Karpas-422 (cell line): ENCODE measurements at regions not wholly inside any gene's neighbourhood (a gene's known extent, or its start where the extent isn't known, plus 50 kb on each side); places are given as distances from the start of the nearest gene placed in this dataset.
"Not testable (repeated sequence)": the region's sequence is repeated elsewhere in the genome, so short reads cannot be mapped to it uniquely, and the experiment has no call there.

ENCODE experiments used
- DNase-seq: peaks from one replicate; pipeline ENCODE4 v3.0.0-alpha.2; 2015
- H2AFZ ChIP-seq: fragments of 200-600 bp; sonication (generic); 2 replicates; pipeline ENCODE4 v1.6.1; 2014; ENCODE audit warnings: antibody characterized with exemption, low read length, mixed read lengths
- H3K27ac ChIP-seq: fragments of 200-600 bp; sonication (generic); 2 replicates; pipeline ENCODE4 v1.5.1; 2014; ENCODE audit warnings: mild to moderate bottlenecking, low read length, moderate library complexity
- H3K27me3 ChIP-seq: fragments of 200-600 bp; sonication (generic); 2 replicates; pipeline ENCODE4 v1.6.1; 2014; ENCODE audit warnings: low read length, mixed read lengths
- H3K36me3 ChIP-seq: fragments of 200-600 bp; sonication (generic); 2 replicates; pipeline ENCODE4 v1.6.1; 2014; ENCODE audit warnings: low read length, mixed read lengths; ENCODE audit not compliant: insufficient read depth
- H3K4me1 ChIP-seq: fragments of 200-600 bp; sonication (generic); 2 replicates; pipeline ENCODE4 v1.6.1; 2014; ENCODE audit warnings: mild to moderate bottlenecking, low read length, mixed read lengths
- H3K4me2 ChIP-seq: fragments of 200-600 bp; sonication (generic); 2 replicates; pipeline ENCODE4 v1.6.1; 2014; ENCODE audit warnings: low read length, low read depth, mild to moderate bottlenecking; ENCODE audit not compliant: poor library complexity, severe bottlenecking
- H3K4me3 ChIP-seq: fragments of 200-600 bp; sonication (generic); 2 replicates; pipeline ENCODE4 v1.5.1; 2014; ENCODE audit warnings: mild to moderate bottlenecking, antibody characterized with exemption, low read length, mixed read lengths
- H3K79me2 ChIP-seq: fragments of 200-600 bp; sonication (generic); 2 replicates; pipeline ENCODE4 v1.6.1; 2014; ENCODE audit warnings: mild to moderate bottlenecking, low read length, mixed read lengths
- H3K9ac ChIP-seq: fragments of 200-600 bp; sonication (generic); 2 replicates; pipeline ENCODE4 v1.6.0; 2014; ENCODE audit warnings: low read length
- H3K9me2 ChIP-seq: fragments of 200-600 bp; sonication (generic), shearing (Covaris generic); replicated peaks from 2 replicates; pipeline ENCODE4 v1.6.0; 2014; ENCODE audit warnings: mild to moderate bottlenecking, low read length, moderate library complexity; ENCODE audit not compliant: insufficient read depth
- H3K9me3 ChIP-seq: fragments of 300-700, 200-600 bp; sonication (generic); 2 replicates; pipeline ENCODE4 v1.6.1; 2014; ENCODE audit warnings: low read length, mixed read lengths
- H4K20me1 ChIP-seq: fragments of 200-600 bp; sonication (generic); 2 replicates; pipeline ENCODE4 v1.6.1; 2014; ENCODE audit warnings: mild to moderate bottlenecking, antibody characterized with exemption, low read length, low read depth; ENCODE audit not compliant: insufficient read depth

DNA sequence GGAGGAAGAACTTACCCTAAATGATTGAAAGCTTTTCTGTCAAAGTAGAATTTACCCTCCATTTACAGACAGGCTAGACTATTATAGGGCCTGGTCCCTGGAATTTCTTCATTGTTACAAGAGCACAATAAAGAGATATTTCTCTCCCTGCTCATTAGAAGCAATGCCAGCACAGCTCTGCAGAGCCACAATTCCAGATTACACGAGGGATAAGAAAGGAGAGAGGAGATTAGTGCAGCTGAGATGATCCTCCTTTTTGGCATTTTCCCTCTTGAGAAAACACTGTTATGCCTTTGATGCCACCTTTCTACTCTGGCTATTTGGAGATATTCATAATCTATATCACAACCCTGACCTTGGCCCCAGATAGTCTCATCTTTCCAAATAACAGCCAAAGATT is 1119.5 kb upstream of the TMPRSS15 start:
- DNase-seq, result no peak

DNA sequence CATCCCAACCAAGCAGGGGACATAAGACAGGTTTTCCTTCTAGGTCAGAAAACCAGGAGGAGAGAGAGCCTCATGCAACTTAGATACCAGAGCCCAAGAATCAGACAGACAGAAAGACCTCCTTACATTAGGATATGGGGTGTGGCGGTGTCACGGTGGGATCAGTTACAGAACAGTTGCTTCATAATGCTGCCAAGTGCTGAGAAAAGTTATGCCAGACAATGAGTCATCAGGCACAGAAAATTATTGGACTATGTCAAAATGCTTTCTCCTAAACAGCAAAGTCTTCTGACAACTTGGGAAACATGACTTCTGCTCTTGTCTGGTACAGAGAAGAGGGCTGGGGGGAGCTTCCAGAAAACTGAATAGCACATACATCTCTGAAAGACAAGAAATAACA is 1120.2 kb upstream of the TMPRSS15 start:
- H3K9ac ChIP-seq, result no peak overlapping the region
- H2AFZ ChIP-seq, result no peak overlapping the region
- no peaks in the 10 kb centered on the region for H3K9me2 ChIP-seq
- no peak for DNase-seq
- no peak overlapping the region for H3K27ac ChIP-seq
- H3K4me2 ChIP-seq, result no peak overlapping the region
- H3K4me1 ChIP-seq, result no peaks in the 10 kb centered on the region
- no peaks in the 10 kb centered on the region for H3K27me3 ChIP-seq
- peaks cover 38% of the 10 kb centered on the region for H3K9me3 ChIP-seq
- no peaks in the 10 kb centered on the region for H3K36me3 ChIP-seq
- no peaks in the 10 kb centered on the region for H3K79me2 ChIP-seq
- no peaks in the 10 kb centered on the region for H4K20me1 ChIP-seq
- no peak overlapping the region for H3K4me3 ChIP-seq

More for the DNA sequence above, 1119.5 kb upstream of the TMPRSS15 start:
- Histone ChIP-seq H3K27me3 (no peaks in the 10 kb centered on the region), H2AFZ (no peak overlapping the region), H4K20me1 (no peaks in the 10 kb centered on the region), H3K9me2 (no peaks in the 10 kb centered on the region), H3K9me3 (peaks cover 38% of the 10 kb centered on the region), H3K4me2 (no peak overlapping the region), H3K4me3 (no peak overlapping the region), H3K4me1 (no peaks in the 10 kb centered on the region), H3K27ac (no peak overlapping the region), H3K36me3 (no peaks in the 10 kb centered on the region), H3K79me2 (no peaks in the 10 kb centered on the region), H3K9ac (no peak overlapping the region)

DNA sequence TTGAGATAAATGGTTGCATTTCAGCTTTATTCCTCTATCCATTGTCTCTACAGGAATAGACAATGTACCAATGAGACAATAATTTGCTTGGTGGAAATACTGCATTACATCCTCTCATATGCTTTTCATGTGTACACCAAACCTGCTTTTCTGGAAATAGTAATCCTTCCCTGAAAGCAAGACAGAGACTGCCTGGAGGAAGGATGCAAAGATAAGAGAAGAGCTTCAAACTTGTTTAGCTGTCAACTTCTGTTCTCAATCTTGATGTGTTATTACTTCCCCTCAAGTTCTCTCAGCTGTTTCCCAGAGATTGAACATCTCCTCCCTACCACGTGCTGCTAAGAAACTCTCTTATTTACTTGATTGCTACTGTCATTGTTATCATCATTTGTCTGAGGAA is 1125.4 kb upstream of the TMPRSS15 start:
- H3K4me3 ChIP-seq, result no peak overlapping the region
- no peaks in the 10 kb centered on the region for H3K79me2 ChIP-seq
- H3K9me3 ChIP-seq, result peaks cover 32% of the 10 kb centered on the region
- H3K4me2 ChIP-seq, result no peak overlapping the region
- H4K20me1 ChIP-seq, result no peaks in the 10 kb centered on the region
- no peaks in the 10 kb centered on the region for H3K27me3 ChIP-seq
- H2AFZ ChIP-seq, result no peak overlapping the region
- no peaks in the 10 kb centered on the region for H3K4me1 ChIP-seq
- no peak overlapping the region for H3K27ac ChIP-seq
- no peaks in the 10 kb centered on the region for H3K36me3 ChIP-seq
- no peak overlapping the region for H3K9ac ChIP-seq
- no peaks in the 10 kb centered on the region for H3K9me2 ChIP-seq
- DNase-seq, result no peak

DNA sequence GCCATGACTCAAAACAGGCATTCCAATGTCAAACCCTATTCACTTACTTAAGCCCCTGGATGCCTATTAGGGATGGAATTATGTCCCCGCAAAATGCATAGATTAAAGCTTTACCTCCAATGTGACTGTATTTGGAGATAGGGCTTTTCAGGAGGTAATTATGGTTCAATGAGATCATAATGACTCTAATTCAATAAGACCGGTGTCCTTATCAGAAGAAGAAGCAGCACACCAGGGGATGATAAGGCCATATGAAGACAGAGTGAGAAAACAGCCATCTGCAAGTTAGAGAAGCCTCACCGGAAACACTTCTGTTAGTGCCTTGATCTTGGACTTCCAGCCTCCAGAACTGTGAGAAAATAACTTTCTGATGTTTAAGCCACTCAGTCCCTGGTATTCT is 1131.8 kb upstream of the TMPRSS15 start:
- Histone ChIP-seq H3K79me2 (no peaks in the 10 kb centered on the region), H3K27ac (no peak overlapping the region)

DNA sequence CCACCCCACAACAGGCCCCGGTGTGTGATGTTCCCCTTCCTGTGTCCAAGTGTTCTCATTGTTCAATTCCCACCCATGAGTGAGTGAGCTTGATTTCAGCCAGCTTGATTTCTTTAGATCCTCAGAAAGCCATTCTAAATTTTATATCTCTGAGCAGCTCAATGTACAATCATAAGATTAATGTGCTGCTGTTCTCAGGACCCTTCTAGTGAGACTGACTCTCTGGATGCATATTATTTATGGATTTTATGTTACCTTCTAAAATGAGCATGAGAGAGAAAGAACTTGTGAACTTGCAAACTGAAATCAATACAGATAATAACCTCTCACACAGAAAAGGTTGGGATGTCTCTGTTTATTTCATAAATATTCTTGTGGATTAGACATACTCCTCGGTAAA is 1133.5 kb upstream of the TMPRSS15 start:
- H3K9me2 ChIP-seq, result no peaks in the 10 kb centered on the region
- H3K4me1 ChIP-seq, result no peaks in the 10 kb centered on the region
- H3K27ac ChIP-seq, result no peak overlapping the region
- no peak for DNase-seq
- H3K27me3 ChIP-seq, result no peaks in the 10 kb centered on the region
- no peak overlapping the region for H2AFZ ChIP-seq
- H4K20me1 ChIP-seq, result no peaks in the 10 kb centered on the region
- peaks cover 21% of the 10 kb centered on the region for H3K9me3 ChIP-seq
- H3K4me2 ChIP-seq, result no peak overlapping the region
- no peaks in the 10 kb centered on the region for H3K79me2 ChIP-seq
- no peaks in the 10 kb centered on the region for H3K36me3 ChIP-seq
- H3K4me3 ChIP-seq, result no peak overlapping the region
- no peak overlapping the region for H3K9ac ChIP-seq

More for the DNA sequence above, 1131.8 kb upstream of the TMPRSS15 start:
- Histone ChIP-seq H3K27me3 (no peaks in the 10 kb centered on the region), H3K4me2 (no peak overlapping the region), H3K9me2 (no peaks in the 10 kb centered on the region), H3K4me3 (no peak overlapping the region), H3K36me3 (no peaks in the 10 kb centered on the region), H3K9me3 (peaks cover 16% of the 10 kb centered on the region), H4K20me1 (no peaks in the 10 kb centered on the region), H3K9ac (no peak overlapping the region), H2AFZ (no peak overlapping the region), H3K4me1 (no peaks in the 10 kb centered on the region)
- DNase-seq, result no peak

DNA sequence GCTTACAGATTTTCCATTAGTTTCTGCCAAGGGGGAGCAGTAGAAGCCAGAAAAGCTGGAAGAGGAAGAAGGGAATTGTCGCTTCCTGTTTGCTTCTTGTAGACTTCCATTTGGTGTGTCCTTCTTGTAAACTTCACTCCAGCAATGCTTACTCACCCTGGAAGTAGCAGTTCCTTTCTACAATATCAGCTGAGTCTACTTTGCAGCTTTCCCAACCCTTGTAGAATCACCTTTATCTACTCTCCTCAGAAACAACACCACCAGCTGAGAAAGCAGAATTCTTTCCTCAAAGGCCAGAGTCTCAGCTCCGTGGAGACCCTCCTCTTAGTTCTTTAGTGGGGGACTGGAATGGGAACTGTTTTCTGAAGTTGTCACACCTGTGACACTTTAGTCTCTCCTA is 1136.7 kb upstream of the TMPRSS15 start:
- no peak overlapping the region for H3K9ac ChIP-seq
- H3K79me2 ChIP-seq, result no peaks in the 10 kb centered on the region
- H3K27ac ChIP-seq, result no peak overlapping the region
- no peaks in the 10 kb centered on the region for H3K4me1 ChIP-seq
- DNase-seq, result no peak
- no peak overlapping the region for H2AFZ ChIP-seq
- H3K36me3 ChIP-seq, result no peaks in the 10 kb centered on the region
- H3K4me3 ChIP-seq, result no peak overlapping the region
- H3K9me2 ChIP-seq, result no peaks in the 10 kb centered on the region
- no peaks in the 10 kb centered on the region for H3K27me3 ChIP-seq
- H3K4me2 ChIP-seq, result no peak overlapping the region
- peaks cover 33% of the 10 kb centered on the region for H3K9me3 ChIP-seq
- no peaks in the 10 kb centered on the region for H4K20me1 ChIP-seq

DNA sequence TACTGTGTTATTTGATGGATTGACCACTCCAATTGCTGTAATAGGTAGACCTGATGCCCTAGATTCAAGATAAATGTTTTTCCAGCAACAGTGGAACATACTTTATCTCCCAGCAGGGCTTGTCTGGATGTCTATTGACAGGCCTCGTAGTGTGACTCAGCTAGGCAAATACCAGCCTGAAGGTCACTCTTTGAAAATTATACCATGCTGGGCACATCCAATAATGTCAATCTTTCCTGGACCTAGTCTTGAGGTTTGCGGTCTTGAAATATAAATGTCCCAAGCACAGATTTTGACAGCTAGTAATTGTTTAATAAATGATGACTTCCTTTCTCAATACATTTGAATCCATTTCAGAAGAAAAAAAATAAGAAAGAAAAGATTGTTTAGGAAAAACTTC is 1138.0 kb upstream of the TMPRSS15 start:
- Histone ChIP-seq H3K4me1 (no peaks in the 10 kb centered on the region), H3K4me2 (no peak overlapping the region), H2AFZ (no peak overlapping the region), H3K79me2 (no peaks in the 10 kb centered on the region), H3K27me3 (no peaks in the 10 kb centered on the region), H3K4me3 (no peak overlapping the region), H3K36me3 (no peaks in the 10 kb centered on the region), H3K9me3 (peaks cover 35% of the 10 kb centered on the region), H3K27ac (no peak overlapping the region), H4K20me1 (no peaks in the 10 kb centered on the region), H3K9me2 (no peaks in the 10 kb centered on the region), H3K9ac (no peak overlapping the region)
- DNase-seq, result no peak

DNA sequence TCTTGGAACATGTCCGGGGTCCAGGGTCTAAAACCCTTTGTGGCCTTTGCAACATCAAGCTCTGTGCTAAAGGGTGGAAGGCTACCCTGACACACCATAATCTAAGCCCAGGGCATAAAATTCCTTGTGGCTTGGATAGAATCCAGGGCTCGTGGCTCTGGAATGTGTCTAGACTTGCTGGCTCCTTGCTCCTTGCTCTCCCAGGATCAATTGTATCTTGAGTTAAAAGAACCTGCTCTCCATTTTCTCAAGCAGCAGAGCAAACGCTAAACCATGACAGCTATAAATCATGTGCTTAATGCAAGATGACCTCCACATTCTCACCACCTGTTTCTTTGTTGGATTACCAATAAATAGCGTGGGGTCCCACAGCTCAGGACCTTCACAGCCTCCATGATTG is 1140.9 kb upstream of the TMPRSS15 start:
- peaks cover 40% of the 10 kb centered on the region for H3K9me3 ChIP-seq
- not testable (repeated sequence) for H2AFZ ChIP-seq, H3K4me1 ChIP-seq, H3K9me2 ChIP-seq, H3K9ac ChIP-seq, DNase-seq, H3K79me2 ChIP-seq, H3K4me3 ChIP-seq, H3K27ac ChIP-seq, H3K36me3 ChIP-seq, H4K20me1 ChIP-seq, H3K4me2 ChIP-seq, H3K27me3 ChIP-seq
